ENCODE measurements at regions not wholly inside any gene's neighbourhood (a gene's known extent, or its start where the extent isn't known, plus 50 kb on each side); places are given as distances from the start of the nearest gene placed in this dataset.

GRCh38 chr18:67932271-67932670, 415.8 kb upstream of the DSEL start:
- Histone ChIP-seq H3K79me2 (no peaks in the 10 kb centered on the region), H3K4me2 (no peak overlapping the region), H3K4me3 (no peak overlapping the region), H3K9me3 (ENCODE audit: low read depth) (no peaks in the 10 kb centered on the region), H2AFZ (no peak overlapping the region), H3K27me3 (no peaks in the 10 kb centered on the region), H3K27ac (no peak overlapping the region), H3K9me2 (replicated peaks; ENCODE audit: insufficient read depth) (no peaks in the 10 kb centered on the region), H4K20me1 (ENCODE audit: insufficient read depth, poor library complexity, severe bottlenecking) (no peaks in the 10 kb centered on the region), H3K36me3 (replicated peaks; ENCODE audit: insufficient read depth, low read depth) (no peaks in the 10 kb centered on the region), H3K4me1 (ENCODE audit: insufficient read depth) (no peaks in the 10 kb centered on the region)
- TF ChIP-seq CTCF (IDR thresholded peaks at IDR 0.05; ENCODE audit: poor library complexity): no peak
- TF ChIP-seq EZH2phosphoT487 (IDR thresholded peaks at IDR 0.05; ENCODE audit: low read depth, severe bottlenecking, unreplicated experiment): no peak
- TF ChIP-seq EZH2 (IDR thresholded peaks at IDR 0.05; ENCODE audit: borderline replicate concordance): no peak
- no peak for DNase-seq (ENCODE audit: low spot score)
- WGBS (ENCODE audit: low lambda C conversion rate, missing lambda C conversion rate): 37% methylated on average over 2 of the region's 2 CpGs

GRCh38 chr18:67926929-67927864, 410.7 kb upstream of the DSEL start:
- no peaks in the 10 kb centered on the region for H4K20me1 ChIP-seq (ENCODE audit: insufficient read depth, poor library complexity, severe bottlenecking)
- H3K36me3 ChIP-seq (replicated peaks; ENCODE audit: insufficient read depth, low read depth): no peaks in the 10 kb centered on the region
- DNase-seq (ENCODE audit: low spot score): no peak
- H3K4me3 ChIP-seq: no peak overlapping the region
- H3K79me2 ChIP-seq: no peaks in the 10 kb centered on the region
- H3K4me2 ChIP-seq: no peak overlapping the region
- no peak overlapping the region for H3K27ac ChIP-seq
- WGBS (ENCODE audit: low lambda C conversion rate, missing lambda C conversion rate): 91% methylated on average over 4 of the region's 4 CpGs
- no peaks in the 10 kb centered on the region for H3K4me1 ChIP-seq (ENCODE audit: insufficient read depth)
- H2AFZ ChIP-seq: no peak overlapping the region
- H3K9me3 ChIP-seq (ENCODE audit: low read depth): no peaks in the 10 kb centered on the region
- no peaks in the 10 kb centered on the region for H3K27me3 ChIP-seq
- TF ChIP-seq EZH2 (IDR thresholded peaks at IDR 0.05; ENCODE audit: borderline replicate concordance) (no peak), EZH2phosphoT487 (IDR thresholded peaks at IDR 0.05; ENCODE audit: low read depth, severe bottlenecking, unreplicated experiment) (no peak), CTCF (IDR thresholded peaks at IDR 0.05; ENCODE audit: poor library complexity) (no peak)
- H3K9me2 ChIP-seq (replicated peaks; ENCODE audit: insufficient read depth): no peaks in the 10 kb centered on the region

- Histone ChIP-seq H3K4me2 (no peak overlapping the region), H3K27me3 (no peaks in the 10 kb centered on the region), H3K36me3 (replicated peaks; ENCODE audit: insufficient read depth, low read depth) (no peaks in the 10 kb centered on the region), H3K27ac (no peak overlapping the region), H3K9me2 (replicated peaks; ENCODE audit: insufficient read depth) (no peaks in the 10 kb centered on the region), H3K4me1 (ENCODE audit: insufficient read depth) (no peaks in the 10 kb centered on the region), H3K79me2 (no peaks in the 10 kb centered on the region), H3K4me3 (no peak overlapping the region), H4K20me1 (ENCODE audit: insufficient read depth, poor library complexity, severe bottlenecking) (no peaks in the 10 kb centered on the region), H2AFZ (no peak overlapping the region), H3K9me3 (ENCODE audit: low read depth) (no peaks in the 10 kb centered on the region)
- no peak for DNase-seq (ENCODE audit: low spot score)
- TF ChIP-seq CTCF (IDR thresholded peaks at IDR 0.05; ENCODE audit: poor library complexity): no peak
- TF ChIP-seq EZH2 (IDR thresholded peaks at IDR 0.05; ENCODE audit: borderline replicate concordance): no peak
- no peak for TF ChIP-seq EZH2phosphoT487 (IDR thresholded peaks at IDR 0.05; ENCODE audit: low read depth, severe bottlenecking, unreplicated experiment)
- WGBS (ENCODE audit: low lambda C conversion rate, missing lambda C conversion rate): 87% methylated on average over 1 of the region's 1 CpG
Observed at GRCh38 chr18:67924656-67925055, 408.1 kb upstream of the DSEL start.

All from hepatocyte (in vitro differentiated cells).